ENCODE measurements at regions not wholly inside any gene's neighbourhood (a gene's known extent, or its start where the extent isn't known, plus 50 kb on each side); places are given as distances from the start of the nearest gene placed in this dataset.
"Not testable (repeated sequence)": the region's sequence is repeated elsewhere in the genome, so short reads cannot be mapped to it uniquely, and the experiment has no call there.

DNA sequence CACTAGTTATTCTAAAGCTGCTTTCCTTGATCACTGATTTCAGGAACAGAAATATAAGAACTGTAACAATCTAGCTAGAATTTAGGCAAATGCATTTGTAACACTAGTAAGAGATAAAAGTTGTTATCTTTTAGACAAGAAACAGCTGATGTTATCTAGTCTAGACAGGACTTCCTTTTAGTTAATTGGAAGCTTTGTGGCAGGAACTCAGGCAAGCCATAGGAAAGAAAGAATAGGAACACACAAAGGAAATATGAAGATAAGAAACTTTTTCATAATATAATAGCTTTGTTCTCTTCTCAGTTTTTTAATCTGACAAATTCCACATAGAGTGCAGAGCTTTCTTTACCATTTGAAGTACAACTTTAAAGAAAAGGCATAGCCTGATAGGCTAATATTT lies 59.0 kb upstream of the AGR3 start:
- H3K4me3 ChIP-seq (ENCODE audit: low read depth, low read length): no peak overlapping the region
- in situ Hi-C loops (cut with HindIII; ENCODE audit: low pct_ligation_motif_present, low sequenced_read_pairs): no loop called here

DNA sequence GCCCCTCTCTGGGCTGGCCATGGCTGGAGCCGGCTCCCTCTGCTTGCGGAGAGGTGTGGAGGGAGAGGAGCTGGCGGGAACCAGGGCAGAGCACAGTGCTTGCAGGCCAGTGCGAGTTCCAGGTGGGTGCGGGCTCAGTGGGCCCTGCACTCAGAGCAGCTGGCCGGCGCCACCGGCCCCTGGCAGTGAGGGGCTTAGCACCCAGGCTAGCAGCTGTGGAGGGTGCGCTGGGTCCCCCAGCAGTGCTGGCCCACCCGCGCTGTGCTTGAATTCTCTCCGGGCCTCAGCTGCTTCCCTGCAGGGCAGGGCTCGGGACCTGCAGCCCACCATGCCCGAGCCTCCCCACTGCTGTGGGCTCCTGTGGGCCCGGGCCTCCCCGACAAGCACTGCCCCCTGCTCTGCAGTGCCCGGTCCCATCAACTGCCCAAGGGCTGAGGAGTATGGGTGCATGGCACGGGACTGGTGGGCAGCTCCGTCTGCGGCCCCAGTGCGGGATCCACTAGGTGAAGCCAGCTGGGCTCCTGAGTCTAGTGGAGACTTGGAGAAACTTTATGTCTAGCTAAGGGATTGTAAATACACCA lies 61.2 kb upstream of the AGR3 start:
- in situ Hi-C loops (cut with HindIII; ENCODE audit: low pct_ligation_motif_present, low sequenced_read_pairs): no loop called here
- H3K4me3 ChIP-seq (ENCODE audit: low read depth, low read length): no peak overlapping the region
- H3K36me3 ChIP-seq (replicated peaks): no peaks in the 10 kb centered on the region
- H3K27ac ChIP-seq: no peak overlapping the region
- DNase-seq: no peak
- no peaks in the 10 kb centered on the region for H3K27me3 ChIP-seq (replicated peaks)
- TF ChIP-seq, protein P1, sequence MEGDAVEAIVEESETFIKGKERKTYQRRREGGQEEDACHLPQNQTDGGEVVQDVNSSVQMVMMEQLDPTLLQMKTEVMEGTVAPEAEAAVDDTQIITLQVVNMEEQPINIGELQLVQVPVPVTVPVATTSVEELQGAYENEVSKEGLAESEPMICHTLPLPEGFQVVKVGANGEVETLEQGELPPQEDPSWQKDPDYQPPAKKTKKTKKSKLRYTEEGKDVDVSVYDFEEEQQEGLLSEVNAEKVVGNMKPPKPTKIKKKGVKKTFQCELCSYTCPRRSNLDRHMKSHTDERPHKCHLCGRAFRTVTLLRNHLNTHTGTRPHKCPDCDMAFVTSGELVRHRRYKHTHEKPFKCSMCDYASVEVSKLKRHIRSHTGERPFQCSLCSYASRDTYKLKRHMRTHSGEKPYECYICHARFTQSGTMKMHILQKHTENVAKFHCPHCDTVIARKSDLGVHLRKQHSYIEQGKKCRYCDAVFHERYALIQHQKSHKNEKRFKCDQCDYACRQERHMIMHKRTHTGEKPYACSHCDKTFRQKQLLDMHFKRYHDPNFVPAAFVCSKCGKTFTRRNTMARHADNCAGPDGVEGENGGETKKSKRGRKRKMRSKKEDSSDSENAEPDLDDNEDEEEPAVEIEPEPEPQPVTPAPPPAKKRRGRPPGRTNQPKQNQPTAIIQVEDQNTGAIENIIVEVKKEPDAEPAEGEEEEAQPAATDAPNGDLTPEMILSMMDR (IDR thresholded peaks at IDR 0.05; ENCODE audit: low read depth, low read length, missing control alignments): no peak

More for the DNA sequence above, 59.0 kb upstream of the AGR3 start:
- TF ChIP-seq, protein P1 (IDR thresholded peaks at IDR 0.05; ENCODE audit: low read depth, low read length, missing control alignments): no peak
- no peaks in the 10 kb centered on the region for H3K36me3 ChIP-seq (replicated peaks)
- no peak overlapping the region for H3K27ac ChIP-seq
- no peak for DNase-seq
- no peaks in the 10 kb centered on the region for H3K27me3 ChIP-seq (replicated peaks)

DNA sequence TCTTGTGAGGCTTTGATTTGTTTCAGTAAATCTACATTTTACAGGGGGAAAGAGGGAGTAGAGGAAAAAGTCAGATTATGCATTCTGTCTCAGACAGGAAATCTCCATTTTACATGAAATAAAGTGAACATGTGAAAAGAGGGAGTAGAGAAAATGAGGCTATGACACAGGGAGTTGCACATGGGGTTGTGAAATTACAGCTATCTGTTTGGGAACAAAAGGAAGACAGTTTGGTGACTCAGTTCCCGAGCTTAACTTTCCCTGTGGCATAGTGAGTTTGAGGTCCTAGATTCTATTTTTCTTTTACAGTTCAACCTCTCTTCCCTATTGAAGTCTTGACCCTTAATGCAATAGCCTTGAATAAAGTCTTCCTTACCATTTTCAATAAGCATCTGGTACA lies 63.2 kb upstream of the AGR3 start:
- Histone ChIP-seq H3K4me3 (ENCODE audit: low read depth, low read length) (no peak overlapping the region), H3K27me3 (replicated peaks) (no peaks in the 10 kb centered on the region), H3K36me3 (replicated peaks) (no peaks in the 10 kb centered on the region), H3K27ac (no peak overlapping the region)
- TF ChIP-seq, protein P1 (IDR thresholded peaks at IDR 0.05; ENCODE audit: low read depth, low read length, missing control alignments): no peak
- in situ Hi-C loops (cut with HindIII; ENCODE audit: low pct_ligation_motif_present, low sequenced_read_pairs): no loop called here
- no peak for DNase-seq

DNA sequence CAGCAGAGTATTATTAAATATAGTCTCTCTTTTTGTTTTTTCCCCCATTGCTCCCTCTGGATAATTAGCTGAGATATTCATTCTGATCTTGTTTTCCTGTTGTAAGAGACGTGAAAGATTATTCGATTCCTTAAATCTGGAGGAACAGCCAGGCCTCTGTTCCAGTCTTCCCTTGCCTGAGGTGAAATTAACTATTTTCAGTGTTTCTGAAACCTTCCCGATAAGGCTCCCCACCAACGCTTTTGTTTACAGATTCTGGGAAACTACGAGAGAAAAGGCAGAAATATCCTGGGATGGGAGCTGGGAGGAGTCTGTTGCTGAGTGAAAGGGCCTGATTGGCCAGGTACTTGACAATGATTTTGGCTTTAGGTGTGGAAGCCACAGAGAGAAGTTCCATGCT lies 63.6 kb upstream of the AGR3 start:
- in situ Hi-C loops (cut with HindIII; ENCODE audit: low pct_ligation_motif_present, low sequenced_read_pairs): no loop called here
- H3K4me3 ChIP-seq (ENCODE audit: low read depth, low read length): no peak overlapping the region
- no peaks in the 10 kb centered on the region for H3K36me3 ChIP-seq (replicated peaks)
- no peaks in the 10 kb centered on the region for H3K27me3 ChIP-seq (replicated peaks)
- no peak overlapping the region for H3K27ac ChIP-seq
- TF ChIP-seq, protein P1 (IDR thresholded peaks at IDR 0.05; ENCODE audit: low read depth, low read length, missing control alignments): no peak
- no peak for DNase-seq

DNA sequence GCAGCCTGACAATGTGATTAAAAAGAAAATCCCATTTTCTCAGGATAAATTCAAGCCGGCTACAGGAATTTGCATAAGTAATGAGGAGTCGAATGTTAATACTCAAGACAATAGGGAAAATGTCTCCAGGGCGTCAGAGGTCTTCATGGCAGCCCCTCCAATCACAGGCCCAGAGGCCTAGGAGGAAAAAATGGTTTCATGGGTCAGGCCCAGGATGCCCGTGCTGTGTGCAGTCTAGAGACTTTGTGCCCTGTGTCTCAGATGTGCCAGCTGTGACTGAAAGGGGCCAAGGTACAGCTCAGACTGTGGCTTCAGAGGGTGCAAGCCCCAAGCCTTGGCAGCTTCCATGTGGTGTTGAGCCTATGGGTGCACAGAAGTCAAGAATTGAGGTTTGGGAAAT lies 66.3 kb upstream of the AGR3 start:
- DNase-seq; H3K4me3 ChIP-seq (ENCODE audit: low read depth, low read length); H3K36me3 ChIP-seq (replicated peaks); H3K27me3 ChIP-seq (replicated peaks); H3K27ac ChIP-seq; in situ Hi-C loops (cut with HindIII; ENCODE audit: low pct_ligation_motif_present, low sequenced_read_pairs): not testable (repeated sequence)

DNA sequence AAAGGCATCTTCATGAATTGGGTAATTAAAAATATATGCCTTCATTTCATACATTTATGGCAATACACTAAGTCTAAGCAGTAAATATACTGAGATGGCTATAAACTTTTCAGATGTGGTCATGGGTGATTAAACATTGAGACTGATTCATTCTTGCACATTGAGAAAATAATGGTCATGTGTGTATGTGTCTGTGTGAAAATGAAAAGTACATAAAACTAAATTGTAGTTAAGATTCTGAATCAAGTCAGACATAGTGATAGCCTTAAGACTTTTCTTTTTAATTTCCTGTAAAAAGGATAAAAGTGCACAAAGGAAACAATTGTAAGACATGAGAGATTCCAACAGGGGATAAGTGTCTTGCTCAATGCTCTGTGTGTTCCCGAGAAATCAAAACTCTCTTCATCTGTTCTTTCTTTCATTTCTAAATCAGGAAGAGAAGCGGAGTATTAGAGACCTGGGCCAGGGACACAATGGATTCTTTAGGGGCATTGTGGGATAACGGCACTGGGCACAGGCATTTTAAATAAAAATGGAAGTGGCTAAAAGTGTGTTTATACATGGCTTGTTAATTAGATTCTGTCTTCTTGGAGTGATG lies 69.8 kb upstream of the AGR3 start:
- H3K4me3 ChIP-seq (ENCODE audit: low read depth, low read length): peak overlapping the region; percentile 29

More for the DNA sequence above, 69.8 kb upstream of the AGR3 start:
- no peaks in the 10 kb centered on the region for H3K36me3 ChIP-seq (replicated peaks)
- TF ChIP-seq, protein P1 (IDR thresholded peaks at IDR 0.05; ENCODE audit: low read depth, low read length, missing control alignments): no peak
- in situ Hi-C loops (cut with HindIII; ENCODE audit: low pct_ligation_motif_present, low sequenced_read_pairs): no loop called here
- no peak overlapping the region for H3K27ac ChIP-seq
- DNase-seq: no peak
- no peaks in the 10 kb centered on the region for H3K27me3 ChIP-seq (replicated peaks)

Measured in brain microvascular endothelial cell (primary cell).